ENCODE measurements at regions not wholly inside any gene's neighbourhood (a gene's known extent, or its start where the extent isn't known, plus 50 kb on each side); places are given as distances from the start of the nearest gene placed in this dataset.

- no peaks in the 10 kb centered on the region for H3F3A ChIP-seq (ENCODE audit: insufficient read depth, low read length)
- no peak overlapping the region for H3K4me3 ChIP-seq (ENCODE audit: low read depth, low read length, poor library complexity, severe bottlenecking)
- no peaks in the 10 kb centered on the region for H3K9me3 ChIP-seq (ENCODE audit: low read length)
- no peak overlapping the region for H3K9ac ChIP-seq (ENCODE audit: low read length)
- no peak overlapping the region for H2AFZ ChIP-seq (ENCODE audit: low read length)
- H3K4me1 ChIP-seq (ENCODE audit: insufficient read depth, low read length, severe bottlenecking), result no peaks in the 10 kb centered on the region
- TF ChIP-seq EZH2 (IDR thresholded peaks at IDR 0.05; ENCODE audit: borderline replicate concordance, low read length) (no peak), CTCF (IDR thresholded peaks at IDR 0.05; ENCODE audit: low read length) (no peak)
- H3K9me2 ChIP-seq (ENCODE audit: low read depth, low read length), result no peaks in the 10 kb centered on the region
- H4K20me1 ChIP-seq (ENCODE audit: insufficient read depth, low read length), result no peaks in the 10 kb centered on the region
- H3K27ac ChIP-seq (ENCODE audit: low read depth, low read length, poor library complexity, severe bottlenecking), result no peak overlapping the region
- H3K79me2 ChIP-seq (ENCODE audit: insufficient read depth, low read length), result no peaks in the 10 kb centered on the region
- no peak overlapping the region for H3K4me2 ChIP-seq (ENCODE audit: low read length)
- no peaks in the 10 kb centered on the region for H3K36me3 ChIP-seq (ENCODE audit: insufficient read depth, low read length)
- no peaks in the 10 kb centered on the region for H3K27me3 ChIP-seq (ENCODE audit: insufficient read depth, low read length)
Observed at GRCh38 chr3:61454006-61454585, 107.3 kb upstream of the PTPRG start.

GRCh38 chr3:61454801-61455200, 106.6 kb upstream of the PTPRG start:
- no peak for TF ChIP-seq CTCF (IDR thresholded peaks at IDR 0.05; ENCODE audit: low read length)
- Histone ChIP-seq H3K9ac (ENCODE audit: low read length) (no peak overlapping the region), H3F3A (ENCODE audit: insufficient read depth, low read length) (no peaks in the 10 kb centered on the region), H3K27ac (ENCODE audit: low read depth, low read length, poor library complexity, severe bottlenecking) (no peak overlapping the region), H3K4me1 (ENCODE audit: insufficient read depth, low read length, severe bottlenecking) (no peaks in the 10 kb centered on the region), H3K36me3 (ENCODE audit: insufficient read depth, low read length) (no peaks in the 10 kb centered on the region), H3K27me3 (ENCODE audit: insufficient read depth, low read length) (no peaks in the 10 kb centered on the region), H3K4me2 (ENCODE audit: low read length) (no peak overlapping the region), H3K4me3 (ENCODE audit: low read depth, low read length, poor library complexity, severe bottlenecking) (no peak overlapping the region), H2AFZ (ENCODE audit: low read length) (no peak overlapping the region), H3K9me2 (ENCODE audit: low read depth, low read length) (no peaks in the 10 kb centered on the region), H3K79me2 (ENCODE audit: insufficient read depth, low read length) (no peaks in the 10 kb centered on the region), H4K20me1 (ENCODE audit: insufficient read depth, low read length) (no peaks in the 10 kb centered on the region), H3K9me3 (ENCODE audit: low read length) (no peaks in the 10 kb centered on the region)

GRCh38 chr3:61460636-61461035, 100.7 kb upstream of the PTPRG start:
- Histone ChIP-seq H3K36me3 (ENCODE audit: insufficient read depth, low read length) (no peaks in the 10 kb centered on the region), H4K20me1 (ENCODE audit: insufficient read depth, low read length) (no peaks in the 10 kb centered on the region), H3K9me2 (ENCODE audit: low read depth, low read length) (no peaks in the 10 kb centered on the region), H3K79me2 (ENCODE audit: insufficient read depth, low read length) (no peaks in the 10 kb centered on the region), H3K4me2 (ENCODE audit: low read length) (no peak overlapping the region), H2AFZ (ENCODE audit: low read length) (no peak overlapping the region), H3K9me3 (ENCODE audit: low read length) (no peaks in the 10 kb centered on the region), H3K4me1 (ENCODE audit: insufficient read depth, low read length, severe bottlenecking) (no peaks in the 10 kb centered on the region), H3K4me3 (ENCODE audit: low read depth, low read length, poor library complexity, severe bottlenecking) (no peak overlapping the region), H3K27ac (ENCODE audit: low read depth, low read length, poor library complexity, severe bottlenecking) (no peak overlapping the region), H3F3A (ENCODE audit: insufficient read depth, low read length) (no peaks in the 10 kb centered on the region), H3K9ac (ENCODE audit: low read length) (no peak overlapping the region), H3K27me3 (ENCODE audit: insufficient read depth, low read length) (no peaks in the 10 kb centered on the region)
- TF ChIP-seq EZH2 (IDR thresholded peaks at IDR 0.05; ENCODE audit: borderline replicate concordance, low read length), result no peak
- no peak for TF ChIP-seq CTCF (IDR thresholded peaks at IDR 0.05; ENCODE audit: low read length)

All from OCI-LY1 (cell line).